HEK293 (cell line): ENCODE measurements at regions not wholly inside any gene's neighbourhood (a gene's known extent, or its start where the extent isn't known, plus 50 kb on each side); places are given as distances from the start of the nearest gene placed in this dataset.

ENCODE experiments used
- CTCF ChIP-seq: fragments of 450-650 bp; formaldehyde crosslinking; IDR thresholded peaks from 2 replicates; pipeline ENCODE4 v1.5.1; 2016; ENCODE audit warnings: missing biosample characterization, missing genetic modification characterization
- GLIS2 ChIP-seq: fragments of 450-650 bp; formaldehyde crosslinking; IDR thresholded peaks from 2 replicates; pipeline ENCODE4 v1.5.1; 2016; ENCODE audit warnings: missing biosample characterization, missing genetic modification characterization
- PRDM2 ChIP-seq: fragments of 450-650 bp; formaldehyde crosslinking; IDR thresholded peaks from 2 replicates; pipeline ENCODE4 v1.5.1; 2016; ENCODE audit warnings: missing biosample characterization, missing genetic modification characterization, borderline replicate concordance
- ZBTB49 ChIP-seq: fragments of 450-650 bp; formaldehyde crosslinking; IDR thresholded peaks from 2 replicates; pipeline ENCODE4 v1.5.1; 2016; ENCODE audit warnings: missing biosample characterization, missing genetic modification characterization, low read depth
- ZBTB6 ChIP-seq: fragments of 450-650 bp; formaldehyde crosslinking; IDR thresholded peaks from 2 replicates; pipeline ENCODE4 v1.5.1; 2017; ENCODE audit warnings: missing biosample characterization, missing genetic modification characterization
- ZNF114 ChIP-seq: fragments of 450-650 bp; formaldehyde crosslinking; IDR thresholded peaks from 2 replicates; pipeline ENCODE4 v1.5.0; 2017; ENCODE audit warnings: missing biosample characterization, missing genetic modification characterization
- ZNF274 ChIP-seq, 2 experiments: fragments of 200-500 bp in 1 of 2; fragments of 450-650 bp in 1 of 2; sonication (Bioruptor generic) in 1 of 2; formaldehyde crosslinking in 1 of 2; IDR thresholded peaks; 2 replicates each; pipeline versions ENCODE4 v1.5.1 to v1.6.1; 2014 to 2016; ENCODE audit warnings: borderline replicate concordance in 1 of 2, inconsistent platforms in 1 of 2, low read length in 1 of 2, missing biosample characterization in 1 of 2, missing genetic modification characterization in 1 of 2
- ZNF514 ChIP-seq: fragments of 450-650 bp; formaldehyde crosslinking; IDR thresholded peaks from 2 replicates; pipeline ENCODE4 v1.5.1; 2016; ENCODE audit warnings: missing biosample characterization, missing genetic modification characterization
- ZNF580 ChIP-seq: fragments of 450-650 bp; formaldehyde crosslinking; IDR thresholded peaks from 2 replicates; pipeline ENCODE4 v1.5.1; 2016; ENCODE audit warnings: missing biosample characterization, missing genetic modification characterization
- ZNF596 ChIP-seq: fragments of 450-650 bp; IDR thresholded peaks from 2 replicates; pipeline ENCODE4 v1.5.0; 2018; ENCODE audit warnings: missing biosample characterization, mild to moderate bottlenecking, missing genetic modification characterization, moderate library complexity

- TF ChIP-seq PRDM2 (tag by site-specific recombination) (no peak), CTCF (no peak), ZNF580 (tag by site-specific recombination) (no peak), ZNF514 (no peak), ZBTB6 (no peak), GLIS2 (no peak), ZNF596 (tag by site-specific recombination) (no peak), ZNF114 (no peak), ZNF274 (IDR thresholded peaks at IDR 0.05; ENCODE audit: low read length) (no peak), ZNF274 (tag by site-specific recombination; IDR thresholded peaks at IDR 0.05; ENCODE audit: borderline replicate concordance) (no peak), ZBTB49 (tag by site-specific recombination) (no peak)
These were observed 136.3 kb downstream of the TFAP2C start for GRCh38 chr20:56765172-56766073.
